K562 (cell line): ENCODE measurements at regions not wholly inside any gene's neighbourhood (a gene's known extent, or its start where the extent isn't known, plus 50 kb on each side); places are given as distances from the start of the nearest gene placed in this dataset.

Experiments
- ATAC-seq: fragments of 200-7000 bp; cut with Tn5 transposase; 3 replicates; pipeline ENCODE4 v1.9.1; 2020; ENCODE audit warnings: moderate library complexity
- BruUV-seq: library from RNA; stranded (reverse); fragments of 400-500 nt; replicated peaks from 2 replicates; lab custom pipeline; 2021; lab: Mats Ljungman, UMichigan
- CTCF ChIA-PET: fragments of 300-600 bp; formaldehyde crosslinking; extraction: SDS; loops from one replicate; lab custom pipeline; 2021; ENCODE audit warnings: low intra/inter-chr PET ratio; lab: Yijun Ruan, JAX
- POLR2A ChIA-PET: fragments of 300-600, 350-650 bp; sonication (Branson Sonifier 250); formaldehyde crosslinking; extraction: SDS; loops from one replicate; lab custom pipeline; 2021; ENCODE audit warnings: antibody characterized with exemption, inconsistent platforms; lab: Yijun Ruan, JAX
- DNase-seq, 4 experiments: peaks; one replicate each; pipeline versions ENCODE4 v3.0.0 to v3.0.0-alpha.2; 2011 to 2018; ENCODE audit warnings: low spot score in 3 of 4, mixed read lengths in 3 of 4; ENCODE audit errors: extremely low read depth in 1 of 4
- FAIRE-seq: peaks from 2 replicates; lab custom pipeline; 2011; peaks lifted over from hg19 to GRCh38; lab: Jason Lieb, UNC
- H2AFZ ChIP-seq: 2 replicates; pipeline ENCODE4 v1.6.0; 2011; ENCODE audit warnings: low read depth, low read length, control low read depth, inconsistent platforms
- H3K27ac ChIP-seq: fragments of 200-600 bp; 3 replicates; pipeline ENCODE4 v1.8.0; 2011; ENCODE audit warnings: low read depth, mild to moderate bottlenecking, control low read depth, inconsistent platforms, low read length, moderate library complexity, mixed read lengths; ENCODE audit errors: extremely low read depth
- H3K27me3 ChIP-seq, 2 experiments: fragments of 300-600 bp in 1 of 2; 2 replicates in 1 of 2; 3 replicates in 1 of 2; pipeline versions ENCODE4 v1.6.0 to v1.8.0; 2011; ENCODE audit warnings: inconsistent platforms in 2 of 2, low read length in 2 of 2, mild to moderate bottlenecking in 1 of 2, mixed read lengths in 1 of 2, moderate library complexity in 1 of 2; ENCODE audit not compliant: control insufficient read depth in 2 of 2, insufficient read depth in 2 of 2
- H3K36me3 ChIP-seq: fragments of 300-600 bp; 3 replicates; pipeline ENCODE4 v1.8.0; 2011; ENCODE audit warnings: mild to moderate bottlenecking, low read length, inconsistent platforms; ENCODE audit not compliant: control insufficient read depth, insufficient read depth
- H3K4me1 ChIP-seq, 2 experiments: fragments of 200-600 bp in 1 of 2; replicated peaks in 1 of 2; 2 replicates in 1 of 2; 3 replicates in 1 of 2; pipeline versions ENCODE4 v1.5.1 to v1.8.0; 2011; ENCODE audit warnings: inconsistent platforms in 2 of 2, low read length in 2 of 2, mild to moderate bottlenecking in 1 of 2, mixed read lengths in 1 of 2, moderate library complexity in 1 of 2; ENCODE audit not compliant: control insufficient read depth in 2 of 2, insufficient read depth in 2 of 2
- H3K4me2 ChIP-seq: 2 replicates; pipeline ENCODE4 v1.6.1; 2011; ENCODE audit warnings: low read length, control low read depth, inconsistent platforms, mixed read lengths; ENCODE audit not compliant: insufficient read depth
- H3K4me3 ChIP-seq: fragments of 200-600 bp; sonication (generic), shearing (Covaris generic); 2 replicates; pipeline ENCODE4 v1.5.1; 2016; ENCODE audit warnings: control low read depth, inconsistent platforms
- H3K79me2 ChIP-seq: fragments of 200-600 bp; 3 replicates; pipeline ENCODE4 v1.8.0; 2011; ENCODE audit warnings: low read length, inconsistent platforms; ENCODE audit not compliant: control insufficient read depth, insufficient read depth
- H3K9ac ChIP-seq, 2 experiments: 2 replicates each; pipeline versions ENCODE4 v1.6.0 to v1.6.1; 2011; ENCODE audit warnings: low read depth in 2 of 2, low read length in 2 of 2, control low read depth in 1 of 2, inconsistent platforms in 1 of 2, mild to moderate bottlenecking in 1 of 2, mixed read lengths in 1 of 2; ENCODE audit not compliant: insufficient read depth in 1 of 2
- H3K9me1 ChIP-seq: one replicate; pipeline ENCODE4 v1.6.0; 2011; ENCODE audit warnings: inconsistent platforms, mild to moderate bottlenecking, low read length, moderate library complexity; ENCODE audit not compliant: control insufficient read depth, insufficient read depth
- H3K9me3 ChIP-seq: replicated peaks from 2 replicates; pipeline ENCODE4 v1.5.1; 2011; ENCODE audit warnings: low read depth, low read length, inconsistent platforms; ENCODE audit not compliant: control insufficient read depth, insufficient read depth
- H4K20me1 ChIP-seq: replicated peaks from 2 replicates; pipeline ENCODE4 v1.6.1; 2011; ENCODE audit warnings: low read length, inconsistent platforms, mixed read lengths; ENCODE audit not compliant: control insufficient read depth, insufficient read depth
- ARNT ChIP-seq, 2 experiments: fragments of 450-650 bp; IDR thresholded peaks; 2 replicates each; pipeline ENCODE4 v1.6.1; 2016; ENCODE audit warnings: mild to moderate bottlenecking in 1 of 2
- CEBPG ChIP-seq, 3 experiments: fragments of 200-800 bp in 1 of 3; sonication (Bioruptor generic) in 1 of 3; sonication (generic) in 1 of 3; formaldehyde crosslinking in 1 of 3; IDR thresholded peaks in 2 of 3; conservative IDR thresholded peaks in 1 of 3; 2 replicates each; pipeline versions ENCODE4 v1.6.1 to v1.8.0; 2016 to 2022; ENCODE audit warnings: missing compliant biosample characterization in 2 of 3, missing genetic modification characterization in 2 of 3, mild to moderate bottlenecking in 1 of 3, missing genetic modification reagents in 1 of 3
- RHOXF2B ChIP-seq: fragments of 250-450 bp; sonication (Bioruptor Pico); conservative IDR thresholded peaks from 2 replicates; pipeline ENCODE4 v1.5.1; 2021
- ZBTB8A ChIP-seq: fragments of 450-650 bp; IDR thresholded peaks from 2 replicates; pipeline ENCODE4 v1.6.1; 2018; ENCODE audit warnings: mild to moderate bottlenecking, moderate library complexity; ENCODE audit not compliant: partially characterized antibody
- ZFP36 ChIP-seq: fragments of 150-350 bp; IDR thresholded peaks from 2 replicates; pipeline ENCODE4 v1.6.1; 2018; ENCODE audit warnings: low read length, low read depth; ENCODE audit not compliant: partially characterized antibody
- ZNF277 ChIP-seq: fragments of 250-450 bp; sonication (Bioruptor Pico); IDR thresholded peaks from 2 replicates; pipeline ENCODE4 v1.8.0; 2022; ENCODE audit warnings: inconsistent platforms, mild to moderate bottlenecking, moderate library complexity, borderline replicate concordance
- WGBS: fragments of 100-300 bp; shearing (Covaris generic); methylation state at CpG from one replicate; pipeline ENCODE4 v1.1.6; 2016; ENCODE audit warnings: low coverage, mixed read lengths; ENCODE audit not compliant: insufficient coverage; ENCODE audit errors: missing lambda C conversion rate; 5-methylcytosine and 5-hydroxymethylcytosine counted together
- in situ Hi-C: fragments of 300-500 bp; cut with MboI; formaldehyde crosslinking; loops from 4 replicates; pipeline ENCODE4 v1.15.0; 2018; ENCODE audit warnings: inconsistent platforms, mixed read lengths
- intact Hi-C: fragments of 100-400 bp; cut with micrococcal nuclease; formaldehyde crosslinking; loops from 2 replicates; pipeline ENCODE4 v1.14.2; 2022

GRCh38 chr10:35706959-35707358, 64.9 kb upstream of the FZD8 start:
- no peak overlapping the region for H3K4me2 ChIP-seq
- intact Hi-C loops: loop anchor here (10.0 kb wide), 1 partner anchor 58 kb away; no protein-coding TSS in a partner anchor
- no peaks in the 10 kb centered on the region for H4K20me1 ChIP-seq
- BruUV-seq: no TSS peak
- no peaks in the 10 kb centered on the region for H3K4me1 ChIP-seq
- H3K79me2 ChIP-seq: no peaks in the 10 kb centered on the region
- H3K9me3 ChIP-seq: no peaks in the 10 kb centered on the region
- FAIRE-seq: no peak
- TF ChIP-seq ZFP36 (no peak), ARNT (IDR thresholded peaks at IDR 0.05) (no peak), CEBPG (CRISPR knock-in tag; IDR thresholded peaks at IDR 0.05) (no peak), CEBPG (tag; conservative IDR thresholded peaks at IDR 0.05 in 1 of 2, IDR thresholded peaks at IDR 0.05 in 1 of 2) (no peak), ZNF277 (CRISPR knock-in tag) (no peak), ZBTB8A (no peak), RHOXF2B (CRISPR knock-in tag) (no peak)
- POLR2A ChIA-PET: no interaction called here
- H2AFZ ChIP-seq: no peak overlapping the region
- in situ Hi-C loops: no loop called here
- H3K9me1 ChIP-seq: no peaks in the 10 kb centered on the region
- CTCF ChIA-PET: no interaction called here
- no peaks in the 10 kb centered on the region for H3K36me3 ChIP-seq
- no peak overlapping the region for H3K9ac ChIP-seq
- H3K4me3 ChIP-seq: no peak overlapping the region
- H3K27me3 ChIP-seq: peaks cover 0 to 3% of the 10 kb centered on the region in 2 experiments; a peak in 1 of 5 replicates
- no peak for ATAC-seq
- DNase-seq: no peak
- whole genome bisulfite sequencing: 0% methylated on average over 3 of the region's 3 CpGs
- no peak overlapping the region for H3K27ac ChIP-seq
